PC-9 (cell line): ENCODE measurements at regions not wholly inside any gene's neighbourhood (a gene's known extent, or its start where the extent isn't known, plus 50 kb on each side); places are given as distances from the start of the nearest gene placed in this dataset.

Source experiments
- CTCF ChIP-seq: fragments of 200-600 bp; sonication (generic); conservative IDR thresholded peaks from 2 replicates; pipeline ENCODE4 v1.6.1; 2017; ENCODE audit warnings: mixed run types, antibody characterized with exemption, mild to moderate bottlenecking, moderate library complexity
- EZH2 ChIP-seq: fragments of 200-600 bp; sonication (generic); IDR thresholded peaks from 2 replicates; pipeline ENCODE4 v1.8.0; 2017; ENCODE audit warnings: antibody characterized with exemption, low read depth

GRCh38 chr18:78368726-78369125 lies 610.9 kb upstream of the SALL3 start:
- no peak for TF ChIP-seq CTCF
- TF ChIP-seq EZH2 = no peak
